ENCODE measurements at regions not wholly inside any gene's neighbourhood (a gene's known extent, or its start where the extent isn't known, plus 50 kb on each side); places are given as distances from the start of the nearest gene placed in this dataset.

DNA sequence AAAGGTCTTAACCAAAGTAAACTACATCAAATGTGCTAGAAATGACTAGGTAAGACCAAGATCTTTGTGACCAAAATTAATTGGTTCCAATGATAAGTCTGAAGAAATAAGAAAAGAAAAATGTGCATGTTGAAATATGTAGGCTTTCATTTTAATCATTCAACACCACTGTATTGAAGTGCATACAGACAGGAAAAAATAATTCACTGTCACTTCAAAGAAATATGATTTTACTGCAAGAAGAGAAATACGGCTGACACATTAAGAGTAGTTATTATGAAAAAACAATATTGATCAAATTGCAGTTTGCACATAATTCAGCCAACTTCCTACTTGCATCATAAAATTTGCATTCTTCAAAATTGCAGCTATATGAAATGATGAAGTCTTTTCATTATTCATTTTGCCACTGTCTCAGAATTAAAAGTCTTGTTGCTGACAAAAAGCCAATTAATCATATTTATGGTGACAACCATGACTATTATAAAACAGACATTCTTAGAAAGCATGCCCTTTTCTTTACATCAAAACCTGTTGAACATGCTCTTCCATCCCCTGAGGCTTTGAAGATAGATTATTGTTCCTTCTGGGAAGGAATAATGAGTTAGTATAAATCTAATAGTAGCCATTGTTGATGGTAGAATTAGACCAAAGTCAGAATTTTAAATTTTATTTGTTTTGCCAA lies 405.9 kb upstream of the MAD2L1 start:
- no TSS peak for BruUV-seq (replicated peaks)
- POLR2A ChIA-PET, result no interaction called here
- no peak for DNase-seq (ENCODE audit: low read depth, low spot score)
- intact Hi-C loops (cut with micrococcal nuclease; ENCODE audit: unreplicated experiment), result no loop called here
- Histone ChIP-seq H3K4me3 (ENCODE audit: low read depth in 2 of 2, low read length in 2 of 2) (no peak overlapping the region), H3K36me3 (ENCODE audit: control insufficient read depth, insufficient read depth, low read length) (no peaks in the 10 kb centered on the region), H3K27ac (ENCODE audit: low read length) (no peak overlapping the region), H3K4me1 (ENCODE audit: control insufficient read depth, insufficient read depth, low read length) (no peaks in the 10 kb centered on the region), H3K9me3 (ENCODE audit: control insufficient read depth, insufficient read depth, low read depth, low read length) (no peaks in the 10 kb centered on the region), H3K27me3 (ENCODE audit: control insufficient read depth, insufficient read depth, low read length) (no peaks in the 10 kb centered on the region)
- CTCF ChIA-PET, result no interaction called here
- in situ Hi-C loops (cut with HindIII; ENCODE audit: low pct_unique_long_range_greater_than_20kb, low sequenced_read_pairs), result no loop called here
- ATAC-seq, result no peak
- TF ChIP-seq, protein P1, sequence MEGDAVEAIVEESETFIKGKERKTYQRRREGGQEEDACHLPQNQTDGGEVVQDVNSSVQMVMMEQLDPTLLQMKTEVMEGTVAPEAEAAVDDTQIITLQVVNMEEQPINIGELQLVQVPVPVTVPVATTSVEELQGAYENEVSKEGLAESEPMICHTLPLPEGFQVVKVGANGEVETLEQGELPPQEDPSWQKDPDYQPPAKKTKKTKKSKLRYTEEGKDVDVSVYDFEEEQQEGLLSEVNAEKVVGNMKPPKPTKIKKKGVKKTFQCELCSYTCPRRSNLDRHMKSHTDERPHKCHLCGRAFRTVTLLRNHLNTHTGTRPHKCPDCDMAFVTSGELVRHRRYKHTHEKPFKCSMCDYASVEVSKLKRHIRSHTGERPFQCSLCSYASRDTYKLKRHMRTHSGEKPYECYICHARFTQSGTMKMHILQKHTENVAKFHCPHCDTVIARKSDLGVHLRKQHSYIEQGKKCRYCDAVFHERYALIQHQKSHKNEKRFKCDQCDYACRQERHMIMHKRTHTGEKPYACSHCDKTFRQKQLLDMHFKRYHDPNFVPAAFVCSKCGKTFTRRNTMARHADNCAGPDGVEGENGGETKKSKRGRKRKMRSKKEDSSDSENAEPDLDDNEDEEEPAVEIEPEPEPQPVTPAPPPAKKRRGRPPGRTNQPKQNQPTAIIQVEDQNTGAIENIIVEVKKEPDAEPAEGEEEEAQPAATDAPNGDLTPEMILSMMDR (IDR thresholded peaks at IDR 0.05), result no peak
- TF ChIP-seq TCF7L2 (IDR thresholded peaks at IDR 0.05; ENCODE audit: low read depth, low read length), result no peak

GRCh38 chr4:120466429-120466828 lies 399.8 kb upstream of the MAD2L1 start:
- no peaks in the 10 kb centered on the region for H3K27me3 ChIP-seq (ENCODE audit: control insufficient read depth, insufficient read depth, low read length)
- H3K36me3 ChIP-seq (ENCODE audit: control insufficient read depth, insufficient read depth, low read length), result no peaks in the 10 kb centered on the region
- TF ChIP-seq, protein P2, sequence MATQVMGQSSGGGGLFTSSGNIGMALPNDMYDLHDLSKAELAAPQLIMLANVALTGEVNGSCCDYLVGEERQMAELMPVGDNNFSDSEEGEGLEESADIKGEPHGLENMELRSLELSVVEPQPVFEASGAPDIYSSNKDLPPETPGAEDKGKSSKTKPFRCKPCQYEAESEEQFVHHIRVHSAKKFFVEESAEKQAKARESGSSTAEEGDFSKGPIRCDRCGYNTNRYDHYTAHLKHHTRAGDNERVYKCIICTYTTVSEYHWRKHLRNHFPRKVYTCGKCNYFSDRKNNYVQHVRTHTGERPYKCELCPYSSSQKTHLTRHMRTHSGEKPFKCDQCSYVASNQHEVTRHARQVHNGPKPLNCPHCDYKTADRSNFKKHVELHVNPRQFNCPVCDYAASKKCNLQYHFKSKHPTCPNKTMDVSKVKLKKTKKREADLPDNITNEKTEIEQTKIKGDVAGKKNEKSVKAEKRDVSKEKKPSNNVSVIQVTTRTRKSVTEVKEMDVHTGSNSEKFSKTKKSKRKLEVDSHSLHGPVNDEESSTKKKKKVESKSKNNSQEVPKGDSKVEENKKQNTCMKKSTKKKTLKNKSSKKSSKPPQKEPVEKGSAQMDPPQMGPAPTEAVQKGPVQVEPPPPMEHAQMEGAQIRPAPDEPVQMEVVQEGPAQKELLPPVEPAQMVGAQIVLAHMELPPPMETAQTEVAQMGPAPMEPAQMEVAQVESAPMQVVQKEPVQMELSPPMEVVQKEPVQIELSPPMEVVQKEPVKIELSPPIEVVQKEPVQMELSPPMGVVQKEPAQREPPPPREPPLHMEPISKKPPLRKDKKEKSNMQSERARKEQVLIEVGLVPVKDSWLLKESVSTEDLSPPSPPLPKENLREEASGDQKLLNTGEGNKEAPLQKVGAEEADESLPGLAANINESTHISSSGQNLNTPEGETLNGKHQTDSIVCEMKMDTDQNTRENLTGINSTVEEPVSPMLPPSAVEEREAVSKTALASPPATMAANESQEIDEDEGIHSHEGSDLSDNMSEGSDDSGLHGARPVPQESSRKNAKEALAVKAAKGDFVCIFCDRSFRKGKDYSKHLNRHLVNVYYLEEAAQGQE (IDR thresholded peaks at IDR 0.05; ENCODE audit: insufficient read depth in 1 of 2, low read depth in 2 of 2, low read length in 1 of 2), result no peak
- TF ChIP-seq POLR2AphosphoS5 (IDR thresholded peaks at IDR 0.05; ENCODE audit: low read depth, low read length), result no peak
- TF ChIP-seq TCF7L2 (IDR thresholded peaks at IDR 0.05; ENCODE audit: low read depth, low read length), result no peak
- TF ChIP-seq, protein P1 (IDR thresholded peaks at IDR 0.05), result no peak
- H3K27ac ChIP-seq (ENCODE audit: low read length), result no peak overlapping the region
- POLR2A ChIA-PET, result no interaction called here
- no peaks in the 10 kb centered on the region for H3K9me3 ChIP-seq (ENCODE audit: control insufficient read depth, insufficient read depth, low read depth, low read length)
- intact Hi-C loops (cut with micrococcal nuclease; ENCODE audit: unreplicated experiment) (no loop called here), in situ Hi-C loops (cut with HindIII; ENCODE audit: low pct_unique_long_range_greater_than_20kb, low sequenced_read_pairs) (no loop called here)
- H3K4me3 ChIP-seq (ENCODE audit: low read depth in 2 of 2, low read length in 2 of 2), result no peak overlapping the region
- no peaks in the 10 kb centered on the region for H3K4me1 ChIP-seq (ENCODE audit: control insufficient read depth, insufficient read depth, low read length)
- CTCF ChIA-PET, result no interaction called here
- no peak for DNase-seq (ENCODE audit: low read depth, low spot score)
- no TSS peak for BruUV-seq (replicated peaks)
- no peak for ATAC-seq

DNA sequence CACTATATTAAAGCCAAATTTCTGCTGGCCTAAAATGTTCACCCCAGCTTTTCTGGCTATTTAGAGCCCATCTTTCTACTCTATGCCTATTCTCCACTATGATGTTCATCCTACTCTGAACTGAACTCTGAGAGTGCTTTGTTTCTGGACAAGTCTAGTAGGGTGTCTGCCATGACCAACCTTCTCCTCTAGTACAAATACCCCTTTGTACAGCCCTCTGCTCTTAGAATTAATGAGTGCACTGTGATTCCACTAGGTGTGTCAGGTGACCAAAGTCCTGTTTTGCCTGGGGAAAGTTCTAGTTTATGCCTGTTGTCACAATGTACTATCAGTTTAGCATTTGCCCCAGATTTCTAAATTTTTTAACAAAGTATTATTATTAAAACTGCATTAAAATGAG lies 388.1 kb upstream of the MAD2L1 start:
- no peak for TF ChIP-seq POLR2AphosphoS5 (IDR thresholded peaks at IDR 0.05; ENCODE audit: low read depth, low read length)
- TF ChIP-seq SIN3A (IDR thresholded peaks at IDR 0.05; ENCODE audit: borderline replicate concordance, insufficient read depth, low read depth, low read length), result no peak
- no peak for TF ChIP-seq TCF7L2 (IDR thresholded peaks at IDR 0.05; ENCODE audit: low read depth, low read length)
- TF ChIP-seq, protein P1 (IDR thresholded peaks at IDR 0.05), result no peak
- TF ChIP-seq, protein P2 (IDR thresholded peaks at IDR 0.05; ENCODE audit: insufficient read depth in 1 of 2, low read depth in 2 of 2, low read length in 1 of 2), result no peak
- Histone ChIP-seq H3K9me3 (ENCODE audit: control insufficient read depth, insufficient read depth, low read depth, low read length) (no peaks in the 10 kb centered on the region), H3K4me1 (ENCODE audit: control insufficient read depth, insufficient read depth, low read length) (no peaks in the 10 kb centered on the region), H3K36me3 (ENCODE audit: control insufficient read depth, insufficient read depth, low read length) (no peaks in the 10 kb centered on the region), H3K27me3 (ENCODE audit: control insufficient read depth, insufficient read depth, low read length) (no peaks in the 10 kb centered on the region), H3K4me3 (ENCODE audit: low read depth in 2 of 2, low read length in 2 of 2) (no peak overlapping the region), H3K27ac (ENCODE audit: low read length) (no peak overlapping the region)
- ChIA-PET POLR2A (no interaction called here), CTCF (no interaction called here)
- no peak for DNase-seq (ENCODE audit: low read depth, low spot score)
- in situ Hi-C loops (cut with HindIII; ENCODE audit: low pct_unique_long_range_greater_than_20kb, low sequenced_read_pairs) (no loop called here), intact Hi-C loops (cut with micrococcal nuclease; ENCODE audit: unreplicated experiment) (no loop called here)
- no TSS peak for BruUV-seq (replicated peaks)
- ATAC-seq, result no peak

Data from Panc1 (cell line).